Panc1 (cell line): ENCODE measurements at regions not wholly inside any gene's neighbourhood (a gene's known extent, or its start where the extent isn't known, plus 50 kb on each side); places are given as distances from the start of the nearest gene placed in this dataset.

Experiments
- REST ChIP-seq, 2 experiments: IDR thresholded peaks; 2 replicates each; pipeline ENCODE4 v1.6.1; 2011 to 2012; ENCODE audit warnings: low read depth in 2 of 2, control low read depth in 1 of 2, low read length in 1 of 2, mild to moderate bottlenecking in 1 of 2, moderate library complexity in 1 of 2; ENCODE audit not compliant: insufficient read depth in 1 of 2
- TCF7L2 ChIP-seq: IDR thresholded peaks from 2 replicates; pipeline ENCODE4 v1.6.1; 2011; ENCODE audit warnings: mild to moderate bottlenecking, low read depth, low read length, inconsistent platforms
- TF ChIP-seq, protein P1 (sequence below): fragments of 450-650 bp; IDR thresholded peaks from 2 replicates; pipeline ENCODE4 v1.5.1; 2017; ENCODE audit warnings: mild to moderate bottlenecking

GRCh38 chr5:121573721-121574382, 277.8 kb upstream of the FTMT start:
- TF ChIP-seq, protein P1, sequence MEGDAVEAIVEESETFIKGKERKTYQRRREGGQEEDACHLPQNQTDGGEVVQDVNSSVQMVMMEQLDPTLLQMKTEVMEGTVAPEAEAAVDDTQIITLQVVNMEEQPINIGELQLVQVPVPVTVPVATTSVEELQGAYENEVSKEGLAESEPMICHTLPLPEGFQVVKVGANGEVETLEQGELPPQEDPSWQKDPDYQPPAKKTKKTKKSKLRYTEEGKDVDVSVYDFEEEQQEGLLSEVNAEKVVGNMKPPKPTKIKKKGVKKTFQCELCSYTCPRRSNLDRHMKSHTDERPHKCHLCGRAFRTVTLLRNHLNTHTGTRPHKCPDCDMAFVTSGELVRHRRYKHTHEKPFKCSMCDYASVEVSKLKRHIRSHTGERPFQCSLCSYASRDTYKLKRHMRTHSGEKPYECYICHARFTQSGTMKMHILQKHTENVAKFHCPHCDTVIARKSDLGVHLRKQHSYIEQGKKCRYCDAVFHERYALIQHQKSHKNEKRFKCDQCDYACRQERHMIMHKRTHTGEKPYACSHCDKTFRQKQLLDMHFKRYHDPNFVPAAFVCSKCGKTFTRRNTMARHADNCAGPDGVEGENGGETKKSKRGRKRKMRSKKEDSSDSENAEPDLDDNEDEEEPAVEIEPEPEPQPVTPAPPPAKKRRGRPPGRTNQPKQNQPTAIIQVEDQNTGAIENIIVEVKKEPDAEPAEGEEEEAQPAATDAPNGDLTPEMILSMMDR = no peak
- TF ChIP-seq REST (IDR thresholded peaks at IDR 0.05; ENCODE audit: insufficient read depth in 1 of 2, low read depth in 2 of 2, low read length in 1 of 2) (no peak), TCF7L2 (no peak)
